ENCODE measurements at regions not wholly inside any gene's neighbourhood (a gene's known extent, or its start where the extent isn't known, plus 50 kb on each side); places are given as distances from the start of the nearest gene placed in this dataset.
"Not testable (repeated sequence)": the region's sequence is repeated elsewhere in the genome, so short reads cannot be mapped to it uniquely, and the experiment has no call there.

GRCh38 chr5:93220431-93220830, 360.6 kb downstream of the NR2F1-AS1 start:
- H3K27me3 Mint-ChIP-seq: no peaks in the 10 kb centered on the region
- H3K4me3 Mint-ChIP-seq: no peak overlapping the region
- H3K9me3 Mint-ChIP-seq: no peaks in the 10 kb centered on the region
- ChIA-PET CTCF (no interaction called here), POLR2A (no interaction called here)
- no peaks in the 10 kb centered on the region for H3K4me1 Mint-ChIP-seq
- no peaks in the 10 kb centered on the region for H3K36me3 Mint-ChIP-seq (ENCODE audit: low read depth)
- H3K27ac Mint-ChIP-seq: no peak overlapping the region
- no peak for DNase-seq

- CTCF ChIA-PET: no interaction called here
- Mint-ChIP-seq H3K9me3 (no peaks in the 10 kb centered on the region), H3K27me3 (no peaks in the 10 kb centered on the region), H3K4me3 (no peak overlapping the region), H3K4me1 (no peaks in the 10 kb centered on the region), H3K27ac (no peak overlapping the region), H3K36me3 (ENCODE audit: low read depth) (no peaks in the 10 kb centered on the region)
- no peak for DNase-seq
- POLR2A ChIA-PET: no interaction called here
Measured at GRCh38 chr5:93219641-93220145, 361.3 kb downstream of the NR2F1-AS1 start.

GRCh38 chr5:93213111-93213794, 367.8 kb downstream of the NR2F1-AS1 start:
- CTCF ChIA-PET; H3K27me3 Mint-ChIP-seq; H3K36me3 Mint-ChIP-seq (ENCODE audit: low read depth); H3K4me3 Mint-ChIP-seq; DNase-seq; H3K4me1 Mint-ChIP-seq; H3K27ac Mint-ChIP-seq; H3K9me3 Mint-ChIP-seq; POLR2A ChIA-PET: not testable (repeated sequence)

GRCh38 chr5:93209476-93209875, 371.5 kb downstream of the NR2F1-AS1 start:
- no peaks in the 10 kb centered on the region for H3K4me1 Mint-ChIP-seq
- DNase-seq: no peak
- no peak overlapping the region for H3K4me3 Mint-ChIP-seq
- no peaks in the 10 kb centered on the region for H3K36me3 Mint-ChIP-seq (ENCODE audit: low read depth)
- POLR2A ChIA-PET: no interaction called here
- H3K27ac Mint-ChIP-seq: no peak overlapping the region
- CTCF ChIA-PET: no interaction called here
- no peaks in the 10 kb centered on the region for H3K27me3 Mint-ChIP-seq
- H3K9me3 Mint-ChIP-seq: peaks cover 3% of the 10 kb centered on the region

GRCh38 chr5:93208141-93208751, 372.8 kb downstream of the NR2F1-AS1 start:
- Mint-ChIP-seq H3K27me3 (no peaks in the 10 kb centered on the region), H3K4me3 (no peak overlapping the region), H3K9me3 (peaks cover 3% of the 10 kb centered on the region), H3K36me3 (ENCODE audit: low read depth) (no peaks in the 10 kb centered on the region), H3K4me1 (no peaks in the 10 kb centered on the region), H3K27ac (no peak overlapping the region)
- no peak for DNase-seq
- ChIA-PET CTCF (no interaction called here), POLR2A (no interaction called here)

GRCh38 chr5:93206203-93206602, 374.8 kb downstream of the NR2F1-AS1 start:
- ChIA-PET CTCF (no interaction called here), POLR2A (no interaction called here)
- Mint-ChIP-seq H3K27ac (no peak overlapping the region), H3K9me3 (peaks cover 3% of the 10 kb centered on the region), H3K27me3 (no peaks in the 10 kb centered on the region), H3K4me1 (no peaks in the 10 kb centered on the region), H3K36me3 (ENCODE audit: low read depth) (no peaks in the 10 kb centered on the region), H3K4me3 (no peak overlapping the region)
- no peak for DNase-seq

- ChIA-PET POLR2A (no interaction called here), CTCF (no interaction called here)
- no peak overlapping the region for H3K4me3 Mint-ChIP-seq
- no peaks in the 10 kb centered on the region for H3K27me3 Mint-ChIP-seq
- H3K4me1 Mint-ChIP-seq: no peaks in the 10 kb centered on the region
- no peaks in the 10 kb centered on the region for H3K36me3 Mint-ChIP-seq (ENCODE audit: low read depth)
- peaks cover 6% of the 10 kb centered on the region for H3K9me3 Mint-ChIP-seq
- no peak for DNase-seq
- no peak overlapping the region for H3K27ac Mint-ChIP-seq
Measured at GRCh38 chr5:93201061-93201460, 380.0 kb downstream of the NR2F1-AS1 start.

- H3K9me3 Mint-ChIP-seq: peaks cover 6% of the 10 kb centered on the region
- H3K27ac Mint-ChIP-seq: no peak overlapping the region
- no peak overlapping the region for H3K4me3 Mint-ChIP-seq
- H3K27me3 Mint-ChIP-seq: no peaks in the 10 kb centered on the region
- H3K4me1 Mint-ChIP-seq: no peaks in the 10 kb centered on the region
- CTCF ChIA-PET: no interaction called here
- no peaks in the 10 kb centered on the region for H3K36me3 Mint-ChIP-seq (ENCODE audit: low read depth)
- DNase-seq: no peak
- POLR2A ChIA-PET: no interaction called here
Measured at GRCh38 chr5:93196986-93197385, 384.0 kb downstream of the NR2F1-AS1 start.

GRCh38 chr5:93193431-93194347, 387.3 kb downstream of the NR2F1-AS1 start:
- Mint-ChIP-seq H3K27me3 (no peaks in the 10 kb centered on the region), H3K36me3 (ENCODE audit: low read depth) (no peaks in the 10 kb centered on the region), H3K27ac (no peak overlapping the region), H3K4me3 (no peak overlapping the region), H3K9me3 (peaks cover 2% of the 10 kb centered on the region), H3K4me1 (no peaks in the 10 kb centered on the region)
- DNase-seq: no peak
- CTCF ChIA-PET: no interaction called here
- POLR2A ChIA-PET: no interaction called here

- no peak for DNase-seq
- Mint-ChIP-seq H3K9me3 (no peaks in the 10 kb centered on the region), H3K27ac (no peak overlapping the region), H3K36me3 (ENCODE audit: low read depth) (no peaks in the 10 kb centered on the region), H3K4me3 (no peak overlapping the region), H3K27me3 (no peaks in the 10 kb centered on the region), H3K4me1 (no peaks in the 10 kb centered on the region)
- ChIA-PET CTCF (no interaction called here), POLR2A (no interaction called here)
Measured at GRCh38 chr5:93192683-93193082, 388.3 kb downstream of the NR2F1-AS1 start.

- DNase-seq: no peak
- Mint-ChIP-seq H3K4me1 (no peaks in the 10 kb centered on the region), H3K9me3 (no peaks in the 10 kb centered on the region), H3K27ac (no peak overlapping the region), H3K4me3 (no peak overlapping the region), H3K27me3 (no peaks in the 10 kb centered on the region), H3K36me3 (ENCODE audit: low read depth) (no peaks in the 10 kb centered on the region)
- ChIA-PET CTCF (no interaction called here), POLR2A (no interaction called here)
Measured at GRCh38 chr5:93192087-93192486, 388.9 kb downstream of the NR2F1-AS1 start.

- no peak for DNase-seq
- POLR2A ChIA-PET: no interaction called here
- H3K36me3 Mint-ChIP-seq (ENCODE audit: low read depth): no peaks in the 10 kb centered on the region
- H3K27ac Mint-ChIP-seq: no peak overlapping the region
- H3K27me3 Mint-ChIP-seq: no peaks in the 10 kb centered on the region
- no peak overlapping the region for H3K4me3 Mint-ChIP-seq
- CTCF ChIA-PET: no interaction called here
- no peaks in the 10 kb centered on the region for H3K4me1 Mint-ChIP-seq
- H3K9me3 Mint-ChIP-seq: no peaks in the 10 kb centered on the region
Measured at GRCh38 chr5:93191035-93191817, 389.8 kb downstream of the NR2F1-AS1 start.

- ChIA-PET POLR2A (no interaction called here), CTCF (no interaction called here)
- no peaks in the 10 kb centered on the region for H3K9me3 Mint-ChIP-seq
- no peak overlapping the region for H3K4me3 Mint-ChIP-seq
- no peak for DNase-seq
- H3K27ac Mint-ChIP-seq: no peak overlapping the region
- H3K4me1 Mint-ChIP-seq: no peaks in the 10 kb centered on the region
- no peaks in the 10 kb centered on the region for H3K27me3 Mint-ChIP-seq
- no peaks in the 10 kb centered on the region for H3K36me3 Mint-ChIP-seq (ENCODE audit: low read depth)
Measured at GRCh38 chr5:93189707-93190120, 391.3 kb downstream of the NR2F1-AS1 start.

Data from activated CD4-positive, alpha-beta T cell treated with anti-CD3 and anti-CD28 coated beads, Interleukin-2, amount 10 ng/mL, durations not matched to agents 7 days and 5 days (primary cell).